ENCODE measurements at regions not wholly inside any gene's neighbourhood (a gene's known extent, or its start where the extent isn't known, plus 50 kb on each side); places are given as distances from the start of the nearest gene placed in this dataset.

DNA sequence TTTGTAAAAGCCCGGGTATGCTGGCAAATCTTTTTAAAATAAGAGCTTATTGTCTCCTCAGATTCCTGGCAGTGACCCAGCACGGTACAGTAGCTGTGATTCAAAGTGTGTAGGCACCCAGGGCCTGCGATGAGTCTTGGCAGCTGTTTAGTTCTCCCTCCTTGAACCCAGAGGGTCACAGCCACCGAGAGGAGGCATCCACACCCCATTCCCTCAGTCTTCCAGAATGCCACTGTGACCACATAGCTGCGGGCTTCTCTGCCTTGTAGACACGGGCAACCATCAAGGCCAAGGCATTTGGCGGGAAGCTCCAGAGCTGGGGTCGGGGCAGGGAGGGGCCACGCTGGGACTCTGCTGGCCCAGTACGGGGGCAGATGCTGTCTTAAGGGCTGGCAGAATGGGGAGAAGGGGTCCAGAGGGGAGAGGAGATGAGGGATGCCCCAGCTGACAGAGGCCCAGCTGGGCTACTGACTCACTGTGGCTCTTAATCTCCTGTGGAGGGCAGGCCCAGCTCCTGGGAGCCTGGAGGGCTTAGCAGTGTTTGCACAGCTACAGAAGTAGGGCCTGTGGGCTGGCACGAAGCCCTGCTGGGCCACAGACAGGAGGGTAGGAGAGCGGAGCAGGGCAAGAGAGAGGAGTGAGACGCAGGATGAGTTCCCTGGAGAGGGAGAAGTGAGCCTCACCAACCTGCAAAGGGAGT is 68.8 kb upstream of the DLG1 start:
- H3K4me2 ChIP-seq (ENCODE audit: insufficient read depth, low read length) = no peak overlapping the region
- FAIRE-seq = no peak

More for the DNA sequence above, 68.8 kb upstream of the DLG1 start:
- no peaks in the 10 kb centered on the region for H3K79me2 ChIP-seq (ENCODE audit: control insufficient read depth, insufficient read depth, low read length)
- no peak overlapping the region for H3K4me3 ChIP-seq (replicated peaks in 1 of 3; ENCODE audit: insufficient read depth in 1 of 3, low read depth in 1 of 3, low read length in 3 of 3)
- no peak overlapping the region for H2AFZ ChIP-seq (ENCODE audit: low read depth, low read length)
- BruUV-seq (replicated peaks) = no TSS peak
- no peaks in the 10 kb centered on the region for H3K9me1 ChIP-seq (replicated peaks; ENCODE audit: control insufficient read depth, extremely low read depth, insufficient read depth, low read length)
- CTCF ChIA-PET = interaction anchor here (0.9 to 1.8 kb wide), 5 partner anchors 11 to 232 kb away, joined by 3 to 8 read pairs (median 4); no protein-coding TSS in a partner anchor
- H3K36me3 ChIP-seq (ENCODE audit: control insufficient read depth in 2 of 2, extremely low read depth in 1 of 2, insufficient read depth in 2 of 2, low read length in 2 of 2) = no peaks in the 10 kb centered on the region
- DNase-seq (ENCODE audit: low read depth, low spot score) = no peak
- H3K9me3 ChIP-seq (replicated peaks; ENCODE audit: control insufficient read depth, insufficient read depth, low read length) = no peaks in the 10 kb centered on the region
- POLR2A ChIA-PET = no interaction called here
- TF ChIP-seq, protein P1, sequence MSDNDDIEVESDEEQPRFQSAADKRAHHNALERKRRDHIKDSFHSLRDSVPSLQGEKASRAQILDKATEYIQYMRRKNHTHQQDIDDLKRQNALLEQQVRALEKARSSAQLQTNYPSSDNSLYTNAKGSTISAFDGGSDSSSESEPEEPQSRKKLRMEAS (IDR thresholded peaks at IDR 0.05; ENCODE audit: insufficient read depth, insufficient read length) = no peak
- TF ChIP-seq, protein P2, sequence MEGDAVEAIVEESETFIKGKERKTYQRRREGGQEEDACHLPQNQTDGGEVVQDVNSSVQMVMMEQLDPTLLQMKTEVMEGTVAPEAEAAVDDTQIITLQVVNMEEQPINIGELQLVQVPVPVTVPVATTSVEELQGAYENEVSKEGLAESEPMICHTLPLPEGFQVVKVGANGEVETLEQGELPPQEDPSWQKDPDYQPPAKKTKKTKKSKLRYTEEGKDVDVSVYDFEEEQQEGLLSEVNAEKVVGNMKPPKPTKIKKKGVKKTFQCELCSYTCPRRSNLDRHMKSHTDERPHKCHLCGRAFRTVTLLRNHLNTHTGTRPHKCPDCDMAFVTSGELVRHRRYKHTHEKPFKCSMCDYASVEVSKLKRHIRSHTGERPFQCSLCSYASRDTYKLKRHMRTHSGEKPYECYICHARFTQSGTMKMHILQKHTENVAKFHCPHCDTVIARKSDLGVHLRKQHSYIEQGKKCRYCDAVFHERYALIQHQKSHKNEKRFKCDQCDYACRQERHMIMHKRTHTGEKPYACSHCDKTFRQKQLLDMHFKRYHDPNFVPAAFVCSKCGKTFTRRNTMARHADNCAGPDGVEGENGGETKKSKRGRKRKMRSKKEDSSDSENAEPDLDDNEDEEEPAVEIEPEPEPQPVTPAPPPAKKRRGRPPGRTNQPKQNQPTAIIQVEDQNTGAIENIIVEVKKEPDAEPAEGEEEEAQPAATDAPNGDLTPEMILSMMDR (IDR thresholded peaks at IDR 0.05; ENCODE audit: extremely low read depth in 1 of 2, insufficient read depth in 1 of 2, low read depth in 1 of 2, low read length in 2 of 2) = no peak
- TF ChIP-seq JUN (IDR thresholded peaks at IDR 0.05; ENCODE audit: borderline replicate concordance, insufficient read depth, insufficient read length, low read depth) = no peak
- no peak for TF ChIP-seq POLR2A (IDR thresholded peaks at IDR 0.05; ENCODE audit: low read depth, low read length)
- TF ChIP-seq POLR2AphosphoS5 (IDR thresholded peaks at IDR 0.05; ENCODE audit: insufficient read depth, low read depth, low read length) = no peak
- no peak for TF ChIP-seq MYC (IDR thresholded peaks at IDR 0.05; ENCODE audit: low read depth, low read length)
- no peak for TF ChIP-seq EZH2 (IDR thresholded peaks at IDR 0.05; ENCODE audit: borderline replicate concordance, low read depth, low read length, severe bottlenecking)
- TF ChIP-seq FOS (IDR thresholded peaks at IDR 0.05; ENCODE audit: borderline replicate concordance, insufficient read depth, low read length) = no peak
- TF ChIP-seq GATA2 (IDR thresholded peaks at IDR 0.05; ENCODE audit: insufficient read depth, insufficient read length, low read depth, low read length) = no peak
- no peak overlapping the region for H3K9ac ChIP-seq (replicated peaks; ENCODE audit: extremely low read depth, insufficient read depth, low read length)
- H4K20me1 ChIP-seq (replicated peaks; ENCODE audit: control insufficient read depth, extremely low read depth, insufficient read depth, low read length) = no peaks in the 10 kb centered on the region
- H3K27ac ChIP-seq (ENCODE audit: insufficient read depth, low read depth, low read length) = no peak overlapping the region
- peaks cover 5 to 9% of the 10 kb centered on the region in 2 experiments for H3K27me3 ChIP-seq (ENCODE audit: control insufficient read depth in 2 of 2, insufficient read depth in 2 of 2, low read length in 2 of 2)
- intact Hi-C loops (cut with micrococcal nuclease) = no loop called here
- H3K4me1 ChIP-seq (ENCODE audit: control insufficient read depth, extremely low read depth, insufficient read depth, low read length) = peaks cover 11% of the 10 kb centered on the region
- dilution Hi-C loops (cut with MboI; ENCODE audit: extremely low pct_ligation_motif_present, low sequenced_read_pairs) = no loop called here

Measured in endothelial cell of umbilical vein (primary cell).